Right ventricle myocardium inferior (tissue), 1 donor: ENCODE measurements at regions not wholly inside any gene's neighbourhood (a gene's known extent, or its start where the extent isn't known, plus 50 kb on each side); places are given as distances from the start of the nearest gene placed in this dataset.

Experiments
- ATAC-seq: fragments of 200-7000 bp; cut with Tn5 transposase; one replicate; pipeline ENCODE4 v1.9.1; 2020; ENCODE audit warnings: mild to moderate bottlenecking, moderate library complexity
- DNase-seq: peaks from one replicate; pipeline ENCODE4 v3.0.0; 2021; ENCODE audit errors: missing footprints
- intact Hi-C: fragments of 100-400 bp; cut with DNase I; formaldehyde crosslinking; loops from one replicate; pipeline ENCODE4 v1.11.0; 2022
- donor health status: DM: no; HTN: yes; CAD: no; lungs with severe emphysema.

DNA sequence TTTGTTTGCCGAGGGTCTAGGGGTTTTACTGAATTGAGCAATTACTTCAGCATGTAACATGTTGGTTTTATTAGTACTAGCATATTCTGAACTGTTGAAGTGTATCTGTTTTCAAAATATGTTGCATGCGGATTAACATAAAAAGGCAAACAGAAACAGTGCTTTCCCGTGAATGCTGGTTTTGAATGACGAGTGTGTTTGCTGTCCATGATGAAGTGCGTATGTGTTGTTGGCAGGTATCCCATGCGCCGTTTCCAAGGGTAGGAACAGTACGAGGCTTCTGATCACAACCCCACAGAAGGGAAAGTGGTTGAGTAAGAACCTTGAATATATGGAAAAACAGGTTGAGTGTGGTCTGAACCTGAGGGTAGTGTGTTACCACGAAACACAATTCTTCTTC, 232.9 kb downstream of the SAMD5 start:
- no peak for DNase-seq
- intact Hi-C loops = no loop called here
- no peak for ATAC-seq

DNA sequence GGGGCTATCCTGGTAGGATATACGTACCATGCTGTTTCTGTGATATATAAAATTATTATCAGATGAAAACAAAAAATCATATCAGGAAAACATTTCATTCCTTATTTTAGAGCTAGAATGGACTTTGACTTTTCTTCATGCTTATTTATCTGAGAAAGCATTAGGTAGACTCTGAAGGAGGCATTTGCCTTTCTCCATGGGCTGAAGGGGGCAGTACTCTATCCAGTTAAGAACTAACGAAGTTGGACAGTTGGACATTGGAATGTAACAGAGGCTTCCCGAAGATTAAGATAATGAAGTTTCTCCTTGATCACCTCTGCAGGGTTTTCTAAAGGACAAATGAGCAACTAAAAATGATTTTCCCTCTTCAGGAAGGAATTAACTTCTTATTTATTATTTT, 233.9 kb downstream of the SAMD5 start:
- DNase-seq (no peak), ATAC-seq (no peak)
- intact Hi-C loops = no loop called here

DNA sequence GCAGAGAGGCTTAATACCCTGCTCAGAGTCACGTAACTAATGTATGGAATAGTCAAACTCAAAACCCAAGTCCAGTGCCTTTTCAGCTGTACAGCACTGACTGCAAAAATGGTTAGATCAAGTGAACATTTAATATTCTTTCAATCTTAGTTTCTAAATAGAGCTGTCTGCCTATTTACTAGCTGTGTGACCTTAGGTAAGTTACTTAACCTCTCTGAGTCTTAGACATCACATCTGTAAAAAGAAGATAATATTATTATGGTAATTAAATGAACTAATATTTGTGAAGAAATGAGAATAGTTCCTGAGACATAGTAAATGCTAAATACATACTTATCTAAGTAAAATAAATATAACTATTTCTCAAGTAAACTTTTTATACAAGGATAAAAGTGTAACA, 235.5 kb downstream of the SAMD5 start:
- intact Hi-C loops = no loop called here
- ATAC-seq (no peak), DNase-seq (no peak)

DNA sequence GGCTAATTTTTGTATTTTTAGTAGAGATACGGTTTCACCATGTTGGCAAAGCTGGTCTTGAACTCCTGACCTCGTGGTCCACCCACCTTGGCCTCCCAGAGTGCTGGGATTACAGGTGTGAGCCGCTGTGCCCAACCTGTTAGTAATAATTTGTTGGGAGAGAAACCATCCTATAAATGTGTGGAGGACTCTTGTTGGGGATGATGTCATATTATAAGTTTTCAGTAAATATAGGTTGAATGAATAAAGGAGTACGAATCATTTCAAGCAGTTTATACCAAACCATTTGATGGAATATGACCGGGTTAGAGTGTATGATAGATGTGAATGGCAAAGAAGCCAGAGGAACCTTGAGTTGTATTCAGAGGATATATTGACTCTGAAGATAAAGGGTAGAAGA, 240.8 kb downstream of the SAMD5 start:
- ATAC-seq = no peak
- intact Hi-C loops = no loop called here
- no peak for DNase-seq

DNA sequence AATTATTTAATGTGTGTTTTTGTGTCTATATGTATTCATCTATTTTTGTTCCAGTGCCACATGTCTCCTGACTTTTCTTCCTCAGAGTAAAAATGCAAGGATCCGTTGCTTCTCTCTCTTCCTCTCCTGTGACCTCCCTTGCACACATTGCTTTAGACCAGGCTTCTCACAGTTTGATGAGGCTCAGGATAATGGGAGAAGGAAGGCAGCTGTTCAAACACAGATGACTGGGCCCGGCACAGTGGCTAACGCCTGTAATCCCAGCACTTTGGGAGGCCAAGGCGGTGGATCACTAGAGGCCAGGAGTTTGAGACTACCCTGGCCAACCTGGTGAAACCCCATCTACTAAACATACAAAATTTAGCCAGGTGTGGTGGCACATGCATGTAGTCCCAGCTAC, 241.9 kb downstream of the SAMD5 start:
- intact Hi-C loops = no loop called here
- ATAC-seq (no peak), DNase-seq (no peak)

DNA sequence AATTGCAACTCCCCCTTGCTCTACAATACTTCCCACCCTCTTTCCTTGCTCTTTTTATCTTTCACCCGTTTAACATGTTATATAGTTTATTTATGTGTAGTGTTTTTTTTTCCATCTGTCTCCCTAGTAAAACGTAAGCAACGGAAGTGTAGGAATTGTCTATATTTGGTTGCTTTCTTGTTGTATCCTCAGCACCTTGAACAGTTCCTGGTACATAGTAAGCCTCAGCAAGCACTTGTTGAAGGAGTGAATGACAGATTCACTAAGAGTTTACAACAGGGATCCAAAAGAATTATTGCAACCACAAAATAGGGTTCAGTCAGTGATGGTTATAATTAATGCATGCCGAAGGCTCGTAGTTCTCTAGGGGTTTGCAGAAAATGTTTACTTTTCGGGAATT, 242.7 kb downstream of the SAMD5 start:
- intact Hi-C loops = no loop called here
- no peak for ATAC-seq
- no peak for DNase-seq

DNA sequence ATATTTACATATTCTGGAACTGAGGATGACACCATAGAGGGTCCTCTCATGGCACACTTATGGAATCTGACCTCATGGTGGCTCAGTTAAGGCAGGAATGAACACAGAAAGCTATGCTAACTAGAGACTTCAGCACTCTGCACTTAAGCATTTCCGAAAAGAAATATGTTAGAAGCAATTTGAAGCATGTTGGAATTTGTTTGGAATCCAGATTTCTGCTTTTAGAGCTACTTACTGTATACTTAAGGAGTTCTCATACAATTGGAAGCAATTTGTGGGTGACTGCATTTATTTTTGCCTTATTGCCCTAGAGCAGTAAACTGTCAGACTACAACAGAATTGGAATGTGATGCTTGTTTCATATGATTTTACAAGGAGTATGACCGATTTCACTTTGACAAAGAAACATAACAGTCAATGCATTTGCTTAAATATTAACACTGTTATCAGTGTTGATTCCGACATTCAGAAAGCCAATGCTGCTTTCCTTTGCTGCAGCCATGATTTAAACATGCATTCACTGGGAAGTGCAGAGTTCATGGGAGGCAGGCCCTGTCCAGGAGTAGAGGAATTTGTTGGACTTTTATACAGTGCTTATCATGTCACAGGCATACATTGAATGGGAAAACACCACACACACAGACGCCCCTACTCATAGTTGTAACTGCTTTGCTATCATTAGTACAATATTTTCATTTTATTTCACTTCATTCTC, 244.4 kb downstream of the SAMD5 start:
- no peak for ATAC-seq
- no peak for DNase-seq
- intact Hi-C loops = no loop called here

DNA sequence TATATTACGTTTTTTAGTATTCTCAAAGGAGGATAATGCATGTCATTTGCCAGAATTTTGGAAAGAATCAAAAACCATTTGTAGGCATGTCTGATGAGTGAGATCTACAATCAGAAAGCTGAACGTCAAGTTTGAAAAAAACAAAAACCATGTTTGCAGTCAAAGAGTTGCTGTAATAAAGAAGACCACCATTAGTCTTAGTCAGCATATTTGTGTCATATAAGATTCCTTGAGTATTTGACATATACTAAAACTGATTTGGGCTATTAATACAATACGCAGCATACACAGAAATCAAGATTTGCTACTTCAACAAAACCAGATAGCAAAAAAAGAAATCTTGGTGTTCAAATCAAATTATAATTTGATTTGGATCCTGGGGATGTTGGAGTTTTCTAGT, 247.5 kb downstream of the SAMD5 start:
- DNase-seq (no peak), ATAC-seq (no peak)
- intact Hi-C loops = no loop called here

DNA sequence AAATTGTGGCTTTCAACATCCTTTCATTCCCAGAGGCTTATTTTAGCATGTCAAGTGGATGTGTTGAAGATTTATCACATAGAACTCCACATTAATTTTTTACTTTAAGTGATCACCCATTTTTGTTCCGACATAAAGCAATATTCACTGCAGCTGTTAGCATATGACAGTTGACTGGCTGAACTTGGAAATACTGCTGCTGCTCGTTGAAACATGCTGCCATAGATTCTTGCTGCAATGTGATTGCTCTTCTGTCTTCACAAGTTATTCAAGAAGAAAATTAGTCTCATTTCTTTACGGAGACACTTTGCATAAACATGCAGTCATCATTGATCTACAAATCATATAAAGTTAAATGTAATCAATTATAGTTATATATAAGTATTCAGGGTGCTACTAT, 248.4 kb downstream of the SAMD5 start:
- intact Hi-C loops = no loop called here
- DNase-seq (no peak), ATAC-seq (no peak)

DNA sequence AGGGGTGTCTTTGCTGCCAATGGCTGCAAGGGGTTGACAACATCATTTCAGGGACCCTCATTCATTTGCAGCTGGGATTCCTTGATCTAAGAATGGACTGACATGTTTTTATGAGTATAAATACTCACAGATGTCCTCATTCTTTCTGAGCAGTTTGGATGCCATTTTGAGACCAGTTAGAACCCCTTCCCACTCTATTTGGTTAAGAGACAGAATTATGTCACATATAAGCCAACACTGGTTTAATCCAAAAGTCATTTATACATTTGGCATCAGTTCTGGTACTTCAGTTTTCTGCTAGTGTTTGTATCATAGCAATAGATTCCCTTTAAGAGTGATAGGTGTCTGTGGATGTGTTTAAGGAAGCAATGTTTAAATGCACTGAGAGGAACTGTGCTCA, 248.8 kb downstream of the SAMD5 start:
- DNase-seq (no peak), ATAC-seq (no peak)
- intact Hi-C loops = no loop called here

DNA sequence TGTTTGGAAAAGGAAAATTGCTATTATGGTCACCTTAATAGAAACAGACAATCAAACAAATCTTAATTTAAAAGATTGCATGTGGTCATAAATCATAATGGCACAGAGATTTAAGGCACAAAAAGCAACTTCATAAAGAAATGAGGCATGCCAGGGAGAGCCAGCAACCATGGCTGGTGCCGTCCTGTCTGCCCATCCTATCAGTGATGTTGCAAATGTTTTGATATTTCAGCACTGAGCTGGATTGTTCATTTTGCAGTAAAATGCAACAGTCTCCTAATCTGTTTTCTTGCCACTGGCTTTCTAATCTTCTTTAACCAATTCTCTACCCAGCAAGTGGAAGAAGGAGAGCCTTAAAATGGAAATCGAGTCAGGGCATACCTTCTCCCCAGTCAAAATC, 249.8 kb downstream of the SAMD5 start:
- no peak for DNase-seq
- ATAC-seq = no peak
- intact Hi-C loops = no loop called here

DNA sequence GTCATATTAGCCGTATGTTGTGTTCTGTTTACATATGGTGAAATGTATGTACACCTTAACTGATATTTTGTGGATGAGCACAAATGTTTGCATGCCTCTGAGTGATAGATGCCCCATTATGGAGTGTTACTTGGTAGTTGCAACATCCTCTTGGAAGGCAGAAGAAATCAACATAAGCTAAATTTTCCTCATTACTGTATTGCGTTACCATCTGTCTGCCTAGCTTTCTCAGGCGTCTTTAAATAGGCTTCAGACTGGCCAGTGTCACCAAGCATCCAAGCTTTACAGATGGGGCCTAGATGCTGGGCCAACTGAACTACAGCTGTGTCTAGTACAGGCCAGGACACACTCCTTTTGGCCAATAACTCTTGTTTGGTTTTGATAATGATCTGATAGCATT, 250.6 kb downstream of the SAMD5 start:
- ATAC-seq (peak; percentile 60), DNase-seq (no peak)
- intact Hi-C loops = no loop called here

DNA sequence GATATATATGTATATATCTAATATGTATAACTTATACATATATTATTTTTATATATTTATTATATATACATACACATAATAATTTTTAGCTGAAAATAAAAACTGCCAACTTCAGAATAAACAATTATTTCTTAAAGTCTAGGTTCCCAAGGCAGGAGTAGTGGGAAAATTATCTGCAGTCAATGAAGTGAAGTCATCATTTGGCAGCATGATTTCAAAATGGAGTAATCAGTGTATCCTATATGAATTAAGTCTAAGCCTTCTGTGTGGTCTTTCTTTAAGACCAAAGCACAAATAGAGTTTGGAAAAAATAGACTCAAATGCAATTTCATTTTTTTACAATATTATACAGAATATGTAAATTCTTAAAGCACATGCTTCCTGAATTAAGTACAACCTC, 251.0 kb downstream of the SAMD5 start:
- no peak for DNase-seq
- no peak for ATAC-seq
- intact Hi-C loops = no loop called here

DNA sequence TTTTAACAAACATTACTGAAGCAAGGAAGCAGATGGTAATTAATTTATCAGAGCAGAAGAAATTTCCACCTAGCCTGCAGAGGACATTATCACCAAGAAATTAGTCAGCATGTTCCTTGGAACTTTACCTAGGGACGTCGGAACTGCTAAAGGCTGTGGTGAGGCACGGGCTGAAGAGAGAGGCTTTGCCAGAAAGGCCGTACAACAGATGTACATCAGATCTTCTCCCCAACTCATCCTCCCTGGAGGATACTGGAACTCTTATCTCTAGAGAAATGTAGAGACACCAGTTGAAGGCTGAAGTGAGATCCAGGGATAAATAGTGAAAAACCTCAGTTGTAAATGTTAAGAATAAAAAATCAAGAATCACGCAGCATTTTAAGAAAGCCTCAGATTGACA, 257.1 kb downstream of the SAMD5 start:
- intact Hi-C loops = no loop called here
- no peak for DNase-seq
- ATAC-seq = no peak

DNA sequence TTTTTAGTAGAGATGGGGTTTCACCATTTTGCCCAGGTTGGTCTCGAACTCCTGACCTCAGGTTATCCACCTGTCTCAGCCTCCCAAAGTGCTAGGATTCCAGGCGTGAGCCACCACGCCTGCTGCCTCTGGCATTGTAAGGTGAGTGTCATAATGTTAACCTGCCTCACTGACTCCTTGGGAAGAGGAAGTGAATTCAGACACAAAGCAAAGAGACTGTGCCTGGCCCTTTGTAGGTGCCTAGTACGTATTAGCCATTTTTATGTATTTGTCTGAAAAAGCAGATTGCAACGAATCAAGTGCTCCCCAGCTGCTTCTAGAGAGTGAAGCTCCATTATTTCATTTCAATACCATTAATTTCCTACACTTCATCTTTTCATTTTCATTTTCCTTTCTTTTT, 260.5 kb downstream of the SAMD5 start:
- no peak for DNase-seq
- intact Hi-C loops = no loop called here
- no peak for ATAC-seq

DNA sequence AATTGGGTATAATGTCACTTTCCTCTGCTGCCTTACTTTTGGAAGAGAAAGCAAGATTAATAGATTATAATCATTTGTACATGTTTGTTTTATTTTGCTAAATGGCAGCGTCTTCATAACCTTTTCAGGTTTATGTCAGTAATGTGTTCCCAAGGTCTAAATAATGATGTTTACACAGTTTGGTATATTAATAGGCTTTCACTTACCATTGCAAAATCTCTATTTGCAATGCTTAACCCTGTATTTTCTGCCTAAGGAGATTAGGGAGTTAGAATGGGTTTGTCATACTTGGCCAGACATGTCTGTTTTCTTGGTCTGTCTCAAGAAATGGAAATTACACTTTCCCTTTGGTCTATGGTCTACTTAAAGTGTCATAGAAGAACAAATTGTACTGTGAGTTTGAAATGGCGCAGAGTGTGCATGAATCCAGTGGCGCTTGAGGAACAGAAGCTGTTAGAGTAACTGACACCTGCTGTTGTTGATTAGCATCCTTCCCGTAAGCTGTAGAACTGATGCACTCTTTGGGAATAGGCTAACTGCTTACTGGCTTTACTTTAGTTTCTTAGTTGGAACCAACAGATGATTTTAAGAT, 261.1 kb downstream of the SAMD5 start:
- no peak for ATAC-seq
- DNase-seq = no peak
- intact Hi-C loops = no loop called here

DNA sequence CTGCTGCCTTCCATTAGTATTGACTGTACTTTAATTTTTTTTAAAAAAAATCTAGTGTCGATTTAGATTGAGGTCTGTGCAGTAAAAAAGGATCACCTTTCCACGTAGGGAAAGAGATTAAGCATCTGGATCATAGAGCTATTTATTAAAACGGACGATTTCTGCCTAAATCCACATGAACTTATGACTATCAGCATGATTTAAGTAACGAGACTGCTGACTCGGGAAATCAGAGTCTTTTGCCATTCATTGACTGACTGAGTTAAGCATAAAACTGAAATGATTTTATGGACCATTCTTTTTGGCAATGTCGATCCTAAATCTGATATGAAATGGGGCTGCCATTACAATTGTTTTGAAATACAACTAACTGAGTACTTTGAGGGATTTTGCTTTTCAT, 261.7 kb downstream of the SAMD5 start:
- ATAC-seq = no peak
- no peak for DNase-seq
- intact Hi-C loops = no loop called here

DNA sequence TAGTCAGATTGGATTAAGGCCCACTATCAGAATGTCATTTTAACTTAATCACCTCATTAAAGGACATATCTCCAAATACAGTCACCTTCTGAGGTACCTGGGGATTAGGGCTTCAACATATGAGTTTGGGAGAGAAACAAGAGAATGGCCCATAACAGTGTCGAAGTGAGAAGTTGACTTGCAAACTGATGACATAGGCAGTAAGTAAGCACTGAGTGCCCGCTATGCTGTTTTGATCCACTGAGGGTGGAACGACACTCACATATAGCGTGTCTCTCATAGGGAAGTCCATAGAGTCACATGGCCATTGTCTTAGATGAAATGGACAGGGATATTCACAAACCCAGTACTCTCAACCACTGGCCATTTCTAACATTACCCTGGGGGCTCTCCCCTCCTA, 264.2 kb downstream of the SAMD5 start:
- DNase-seq = no peak
- intact Hi-C loops = no loop called here
- no peak for ATAC-seq

DNA sequence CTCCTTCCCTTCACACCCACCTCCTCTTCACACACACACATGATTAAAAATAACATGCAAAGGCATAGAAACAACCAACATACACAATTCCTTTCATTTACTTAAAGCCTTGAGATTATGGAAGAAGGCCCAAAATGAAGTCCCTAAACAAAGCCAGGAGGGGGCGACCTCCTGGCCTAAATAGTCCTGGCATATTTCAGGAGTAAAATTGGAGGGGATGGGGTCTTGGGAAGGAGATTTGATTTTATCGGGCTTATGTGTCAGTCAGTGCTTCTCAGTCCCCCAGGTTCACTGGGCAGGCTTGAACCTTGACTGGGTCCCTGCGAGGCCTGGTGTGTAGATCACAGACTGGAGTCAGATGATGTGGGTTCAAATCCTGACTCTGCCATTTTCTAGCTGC, 266.4 kb downstream of the SAMD5 start:
- DNase-seq (no peak), ATAC-seq (no peak)
- intact Hi-C loops = no loop called here

DNA sequence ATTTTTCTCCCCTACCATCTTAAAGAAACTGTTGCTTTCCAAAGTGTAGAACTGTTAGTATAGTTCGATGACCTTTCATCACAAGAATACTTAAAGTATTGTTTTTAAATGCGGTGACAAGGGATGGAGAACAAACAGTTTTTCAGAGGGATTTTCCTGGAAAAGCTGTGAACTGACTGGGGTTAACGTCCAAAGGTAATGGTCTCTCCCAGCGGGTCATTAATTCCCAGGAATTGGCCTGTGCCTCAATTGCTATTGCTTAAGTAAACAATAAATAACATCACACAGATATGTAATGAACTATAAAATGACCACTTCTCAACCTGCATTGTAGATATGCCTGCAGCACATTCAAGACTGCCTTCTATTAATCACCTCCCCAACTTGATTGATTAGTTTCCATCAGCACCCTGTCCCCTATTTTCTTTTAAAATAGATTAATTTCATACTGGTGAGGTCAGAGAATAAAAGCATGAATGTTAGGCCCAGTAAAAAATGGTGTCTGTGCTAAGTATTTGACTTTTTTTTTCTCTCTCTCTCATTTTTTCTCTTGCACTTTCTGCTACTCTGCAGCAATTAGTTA, 268.2 kb downstream of the SAMD5 start:
- ATAC-seq (no peak), DNase-seq (no peak)
- intact Hi-C loops = no loop called here

DNA sequence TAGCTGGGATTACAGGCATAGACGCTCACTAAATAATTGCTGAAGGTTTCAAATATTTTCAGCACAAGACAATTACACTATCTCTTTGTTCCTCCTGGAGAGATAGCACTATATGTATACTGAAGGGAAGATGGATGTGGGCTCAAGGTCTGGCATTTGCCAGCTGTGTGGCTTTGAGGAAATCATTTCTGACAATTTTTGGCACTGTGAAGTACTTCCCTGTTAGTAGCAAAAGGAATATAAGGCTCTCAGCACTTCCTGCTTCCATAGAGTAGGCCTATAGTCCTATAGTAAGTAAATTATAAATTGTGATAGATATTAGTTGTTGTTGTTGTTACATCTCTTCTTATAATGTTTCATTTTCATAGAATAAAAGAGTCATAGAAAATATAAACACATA, 271.1 kb downstream of the SAMD5 start:
- no peak for ATAC-seq
- intact Hi-C loops = no loop called here

More for the DNA sequence above, 271.1 kb downstream of the SAMD5 start:
- DNase-seq = no peak
